ENCODE measurements at regions not wholly inside any gene's neighbourhood (a gene's known extent, or its start where the extent isn't known, plus 50 kb on each side); places are given as distances from the start of the nearest gene placed in this dataset.
"Not testable (repeated sequence)": the region's sequence is repeated elsewhere in the genome, so short reads cannot be mapped to it uniquely, and the experiment has no call there.

DNA sequence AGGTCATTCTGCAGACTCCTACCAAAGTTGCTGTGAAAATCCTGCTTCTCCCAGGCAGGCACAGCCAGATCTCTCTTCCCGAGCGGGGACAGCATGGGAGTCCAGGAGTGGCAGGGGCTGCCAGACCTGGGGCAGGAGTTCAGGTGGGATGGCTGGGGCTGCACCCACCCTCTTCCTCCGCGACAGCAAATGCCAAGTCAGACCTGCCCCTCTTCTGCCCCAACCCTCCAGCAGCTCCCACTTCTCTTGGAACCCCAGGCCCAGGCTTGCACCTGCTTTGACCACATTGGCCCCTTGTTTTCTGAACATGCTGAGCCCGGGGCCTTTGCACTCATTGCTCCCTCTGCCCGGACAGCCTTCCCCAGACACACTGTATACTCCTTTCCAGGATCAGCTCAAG is 288.2 kb upstream of the HS6ST1 start:
- DNase-seq = no peak

DNA sequence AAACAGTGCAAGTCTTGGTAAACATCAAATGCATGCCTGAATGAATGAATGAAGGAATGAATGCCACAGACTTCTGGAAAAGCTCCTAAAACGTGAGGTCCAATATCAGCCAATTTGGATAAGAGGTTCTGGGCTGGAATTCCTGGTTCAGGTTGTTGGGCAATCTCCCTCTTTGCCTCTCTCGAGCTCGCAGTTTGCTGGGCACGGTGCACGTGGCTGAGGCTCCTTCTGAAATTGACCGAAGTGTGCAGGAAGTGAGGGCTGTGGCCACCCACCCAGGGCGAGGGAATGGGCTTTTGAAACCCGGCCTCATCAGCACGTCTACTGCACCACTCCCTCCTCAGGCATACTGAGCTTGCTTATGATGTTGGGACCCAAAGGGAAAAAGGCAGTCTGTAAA is 288.8 kb upstream of the HS6ST1 start:
- no peak for DNase-seq

DNA sequence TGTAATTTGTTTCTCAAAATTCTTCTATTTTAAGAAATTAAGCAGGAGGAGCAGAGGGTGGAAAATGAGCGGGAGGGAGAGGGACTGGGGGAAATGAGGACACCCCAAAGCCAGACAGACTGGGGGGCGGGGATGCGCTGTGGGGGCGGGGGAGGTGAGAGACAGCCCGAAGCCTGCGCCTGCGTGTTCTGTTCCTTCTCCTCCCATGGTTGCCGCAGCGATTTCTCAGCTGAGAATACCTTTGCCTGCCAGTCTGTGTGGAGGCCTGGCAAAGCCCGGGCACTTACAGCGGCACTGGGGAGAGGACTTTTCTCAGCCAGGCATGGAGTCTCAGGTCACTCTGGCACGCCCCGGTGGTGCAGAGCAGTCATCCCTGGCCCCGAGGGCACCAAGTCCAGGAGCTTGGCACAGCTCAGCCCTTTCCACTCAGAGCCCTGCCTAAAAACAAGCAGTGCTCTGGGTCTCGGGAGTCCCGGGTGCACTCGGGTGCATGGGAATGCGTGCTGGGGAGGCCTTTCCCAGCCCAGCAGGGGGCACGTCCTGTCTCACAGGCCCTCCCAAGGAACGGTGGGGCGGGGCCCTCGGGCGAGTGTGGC is 289.3 kb upstream of the HS6ST1 start:
- DNase-seq = peak in 31 of 58 donors; percentile 11 to 61 (median 35)

DNA sequence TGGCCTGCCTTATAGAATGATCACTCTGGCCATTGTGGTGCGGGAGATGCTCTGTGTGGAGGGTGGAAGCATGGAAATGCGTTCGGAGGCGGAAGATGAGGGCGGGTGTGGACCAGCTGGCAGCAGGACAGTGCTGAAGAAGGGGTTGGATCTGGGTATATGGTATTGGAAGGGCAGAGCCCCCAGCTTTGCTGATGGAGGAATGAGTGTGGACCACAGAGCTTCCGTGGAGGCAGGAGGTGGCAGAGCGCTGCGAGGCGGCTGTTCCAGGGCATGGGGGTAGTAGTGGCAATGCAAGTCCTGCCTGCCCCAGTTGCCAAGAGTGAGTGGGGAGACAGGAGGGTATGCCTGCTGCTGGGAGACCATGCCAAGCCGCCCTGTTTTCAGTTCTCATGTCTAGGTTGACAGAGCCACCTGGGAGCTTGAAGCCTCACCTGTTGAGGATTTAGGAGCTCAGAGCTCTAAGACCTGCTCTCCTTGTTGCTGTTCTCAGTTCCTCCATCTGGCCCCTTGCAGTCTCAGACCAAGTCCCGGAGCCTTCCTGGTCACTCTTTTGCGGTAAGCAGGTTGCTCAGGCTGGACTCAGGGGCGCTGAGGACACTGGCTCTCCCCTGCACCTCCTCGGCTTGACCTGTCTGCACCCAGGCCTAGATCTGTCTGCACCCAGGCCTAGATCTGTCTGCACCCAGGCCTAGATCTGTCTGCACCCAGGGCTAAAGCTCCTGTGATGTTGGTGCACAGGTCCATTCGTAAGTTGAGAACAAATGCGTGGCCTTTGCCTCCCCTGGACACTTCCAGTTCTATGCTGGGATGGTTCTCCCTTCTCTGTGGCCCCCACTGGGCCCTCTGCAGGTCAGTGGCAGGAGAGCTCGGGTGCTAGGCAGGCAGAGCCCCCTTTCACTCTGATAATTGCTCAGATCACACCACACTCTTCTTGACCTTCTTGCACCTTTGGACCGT is 290.5 kb upstream of the HS6ST1 start:
- no peak for DNase-seq

DNA sequence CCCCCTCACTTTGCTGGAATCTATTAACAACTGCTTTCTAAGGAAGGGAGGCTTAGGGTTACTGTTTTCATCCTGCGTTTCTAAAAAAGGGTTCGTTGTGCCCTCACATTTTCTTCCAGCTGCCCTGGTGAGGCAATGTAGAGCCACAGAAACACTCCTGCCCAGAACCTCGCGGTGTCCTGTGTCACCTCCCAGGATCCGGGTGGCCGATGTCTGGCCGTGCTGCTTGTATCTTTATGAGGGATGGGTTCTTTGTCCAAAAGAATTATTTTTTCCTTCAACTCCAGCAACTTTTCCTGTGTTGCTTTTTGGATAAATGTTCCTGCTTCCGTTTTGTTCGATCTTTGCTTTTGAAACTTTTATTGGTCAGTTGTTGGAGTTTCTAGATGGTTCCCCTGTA is 291.8 kb upstream of the HS6ST1 start:
- DNase-seq = no peak

DNA sequence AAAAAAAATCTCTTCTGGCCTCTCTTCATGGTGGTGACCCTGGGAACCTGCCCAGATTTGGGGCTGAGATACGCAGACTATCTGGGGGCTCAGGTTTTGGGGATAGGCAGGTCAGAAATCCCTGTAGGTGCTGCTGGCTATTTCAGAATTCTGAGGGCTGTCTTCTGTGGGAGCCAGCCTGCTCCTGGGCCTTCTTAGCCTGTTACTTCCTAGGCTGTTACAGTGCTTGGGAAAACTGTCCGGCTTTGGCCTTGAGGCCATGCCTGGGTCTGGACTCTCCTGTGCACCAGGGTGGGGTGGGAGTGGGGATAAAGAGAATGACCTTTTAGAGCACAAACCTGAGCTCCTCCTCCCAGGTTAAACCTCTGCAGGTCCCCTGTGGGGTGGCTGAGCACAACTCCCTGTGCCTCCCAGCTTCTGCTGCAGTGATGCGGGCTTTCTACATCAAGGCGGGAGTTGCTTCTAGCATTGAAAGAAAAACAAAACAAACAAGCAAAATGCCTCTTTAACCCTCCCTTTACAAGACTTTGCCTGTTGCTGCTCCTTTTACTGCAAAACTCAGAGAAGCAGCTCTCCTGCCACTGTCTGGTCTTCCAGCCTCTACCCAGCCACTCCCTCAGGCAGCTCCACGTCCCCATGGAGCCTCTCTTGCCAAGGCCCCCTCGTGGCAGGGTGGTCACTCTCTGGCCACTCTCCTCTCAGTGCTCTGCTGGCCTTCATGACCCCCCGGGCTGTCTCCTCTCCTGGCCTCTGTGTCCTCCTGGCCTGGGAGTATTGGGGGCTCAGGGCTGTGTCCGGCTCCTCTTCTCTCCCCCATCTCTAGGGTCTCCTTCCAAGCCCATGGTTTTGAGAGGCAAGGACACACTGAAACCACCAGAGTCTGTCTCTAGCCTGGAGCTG is 293.0 kb upstream of the HS6ST1 start:
- DNase-seq = no peak

DNA sequence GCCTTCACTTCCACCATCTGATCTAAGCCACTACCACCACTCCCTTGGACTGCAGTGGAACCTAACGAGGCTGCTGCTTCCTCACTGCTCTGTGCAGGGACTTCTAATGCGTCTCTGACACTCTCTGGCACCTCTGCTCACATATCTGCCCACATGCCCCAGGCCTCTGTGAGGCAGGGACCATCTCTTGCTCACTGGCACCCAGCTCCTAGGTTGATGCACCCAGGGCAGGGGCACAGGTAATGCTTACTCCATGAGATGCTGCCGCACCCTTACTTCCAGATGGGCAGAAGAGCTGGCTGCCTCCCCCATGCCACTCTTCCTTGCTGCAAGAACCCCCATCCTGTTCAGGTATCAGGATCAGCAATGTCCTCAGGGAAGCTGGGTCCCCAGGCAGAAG is 294.0 kb upstream of the HS6ST1 start:
- DNase-seq = no peak

DNA sequence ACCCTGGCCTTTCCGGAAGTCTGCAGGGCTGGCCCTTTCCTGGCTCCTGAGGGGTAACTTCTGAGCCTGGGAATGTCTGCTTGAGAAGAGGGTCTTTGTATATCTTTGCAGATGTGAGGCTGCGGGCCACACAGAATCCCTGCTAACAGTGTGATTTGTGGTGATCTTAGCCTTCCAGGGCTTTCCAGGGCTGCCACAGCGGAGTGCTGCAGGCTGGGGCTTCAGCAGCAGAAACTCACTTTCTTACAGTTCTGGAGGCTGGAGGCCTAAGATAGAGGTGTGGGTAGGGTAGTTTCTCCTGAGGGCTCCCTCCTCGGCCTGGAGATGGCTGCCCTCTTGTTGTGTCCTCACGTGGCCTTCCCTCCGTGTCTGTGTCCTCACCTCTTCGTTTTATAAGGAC is 294.7 kb upstream of the HS6ST1 start:
- DNase-seq = no peak

DNA sequence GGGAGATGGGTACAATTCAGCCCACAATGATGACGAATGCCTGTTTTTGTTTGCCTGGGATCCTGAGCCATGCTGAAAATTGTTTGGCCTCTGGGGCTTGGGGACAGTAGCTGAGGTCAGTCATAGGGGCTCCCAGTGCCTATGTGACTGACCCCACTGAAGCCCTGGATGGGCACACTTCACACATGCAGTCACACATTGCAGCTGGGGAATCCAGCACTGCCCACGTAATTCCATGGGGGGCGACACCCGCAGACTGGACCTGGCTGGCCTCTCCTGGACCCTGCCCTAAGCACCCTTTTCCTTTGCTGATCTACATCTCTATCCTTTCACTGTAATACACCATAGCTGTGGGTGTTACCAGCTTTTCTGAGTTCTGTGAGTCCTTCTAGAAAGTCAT is 295.2 kb upstream of the HS6ST1 start:
- DNase-seq = no peak

DNA sequence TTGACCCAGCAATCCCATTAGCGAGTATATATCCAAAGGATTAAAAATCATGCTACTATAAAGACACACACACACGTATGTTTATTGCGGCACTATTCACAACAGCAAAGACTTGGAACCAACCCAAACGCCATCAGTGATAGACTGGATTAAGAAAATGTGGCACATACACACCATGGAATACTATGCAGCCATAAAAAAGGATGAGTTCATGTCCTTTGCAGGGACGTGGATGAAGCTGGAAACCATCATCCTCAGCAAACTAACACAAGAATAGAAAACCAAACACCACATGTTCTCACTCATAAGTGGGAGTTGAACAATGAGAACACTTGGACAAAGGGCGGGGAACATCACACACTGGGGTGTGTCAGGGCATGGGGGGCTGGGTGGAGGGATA is 296.2 kb upstream of the HS6ST1 start:
- not testable (repeated sequence) for DNase-seq

DNA sequence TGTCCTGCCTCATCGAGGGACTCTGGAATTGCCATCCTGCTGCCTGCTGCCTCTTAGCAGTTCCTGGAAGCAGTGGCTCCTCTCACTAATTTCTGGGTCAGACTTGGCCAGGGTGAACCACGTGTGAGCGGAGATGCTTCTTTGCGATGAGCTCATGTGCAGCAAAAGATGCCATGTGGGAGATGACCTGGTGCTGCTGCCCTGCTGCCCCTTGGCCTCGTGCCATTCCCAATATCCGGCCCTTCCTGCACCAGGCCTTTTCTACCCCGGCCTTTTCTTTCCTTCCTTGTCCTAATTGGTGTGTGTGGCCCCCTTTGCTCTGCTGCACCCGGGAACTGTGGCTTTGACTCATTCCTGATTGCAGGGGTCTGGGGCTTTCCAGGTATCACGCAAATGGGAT is 296.9 kb upstream of the HS6ST1 start:
- no peak for DNase-seq

DNA sequence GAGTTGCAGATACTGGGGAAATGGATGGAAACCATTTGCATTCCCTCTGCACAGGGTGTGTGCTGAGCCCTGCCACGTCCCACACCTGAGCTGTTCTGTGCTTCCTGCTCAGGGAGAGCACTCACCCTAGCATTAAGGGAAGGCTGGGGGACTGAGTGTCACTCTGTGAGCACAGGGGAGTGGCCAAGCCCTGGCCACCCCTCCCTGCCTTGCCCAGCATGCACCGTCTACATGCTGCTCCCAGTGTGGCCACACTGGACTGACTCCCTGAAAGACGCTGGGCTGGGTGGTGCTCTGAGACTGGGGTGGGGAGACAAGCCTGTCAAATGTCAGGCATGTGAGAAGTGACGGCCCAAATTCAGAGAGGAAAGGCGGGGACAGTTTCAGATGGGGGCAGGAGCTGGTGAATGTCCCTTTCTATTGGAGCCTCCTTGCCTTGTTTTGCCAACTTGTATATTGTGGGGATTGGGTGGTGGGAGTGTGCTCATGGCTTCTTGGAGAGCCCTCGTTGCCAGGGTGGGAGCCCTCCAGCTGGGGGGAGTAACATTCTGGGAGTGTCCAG is 298.4 kb upstream of the HS6ST1 start:
- DNase-seq = no peak

DNA sequence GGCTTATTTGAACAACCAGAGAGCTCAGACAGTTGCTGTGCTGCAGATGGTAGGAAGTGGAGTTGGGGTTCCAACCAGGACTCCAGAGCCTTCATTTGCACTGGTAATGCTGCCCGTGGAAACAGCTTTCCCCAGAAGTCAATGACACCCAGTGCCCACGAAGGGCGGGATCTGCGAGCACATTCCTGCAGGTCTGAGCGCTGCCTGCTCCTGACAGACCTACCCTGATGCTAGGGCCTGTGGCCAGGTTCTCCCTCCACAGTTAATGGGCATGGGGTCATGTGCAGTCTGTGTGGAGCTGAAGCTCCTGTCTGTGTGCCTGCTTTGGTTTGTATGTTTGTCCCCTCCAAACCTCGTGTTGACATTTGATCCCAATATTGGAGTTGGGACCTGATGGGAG is 299.0 kb upstream of the HS6ST1 start:
- DNase-seq = no peak

DNA sequence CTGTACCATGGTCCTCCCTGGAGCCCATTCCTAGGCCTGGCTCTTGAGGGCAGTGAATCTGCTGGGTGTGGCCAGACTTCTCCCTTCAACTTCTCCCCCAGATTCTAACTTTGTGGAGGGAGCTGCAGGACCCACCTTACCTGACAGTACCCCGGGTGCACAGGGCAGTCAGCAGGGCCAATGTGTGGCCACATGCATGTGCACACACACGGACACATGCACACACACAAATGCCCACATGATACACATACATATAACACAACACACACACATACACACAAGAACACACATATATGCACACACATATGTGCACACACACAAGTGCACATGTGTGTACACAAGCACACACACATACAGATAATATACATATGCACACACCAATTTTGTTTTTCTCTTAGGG is 300.0 kb upstream of the HS6ST1 start:
- no peak for DNase-seq

DNA sequence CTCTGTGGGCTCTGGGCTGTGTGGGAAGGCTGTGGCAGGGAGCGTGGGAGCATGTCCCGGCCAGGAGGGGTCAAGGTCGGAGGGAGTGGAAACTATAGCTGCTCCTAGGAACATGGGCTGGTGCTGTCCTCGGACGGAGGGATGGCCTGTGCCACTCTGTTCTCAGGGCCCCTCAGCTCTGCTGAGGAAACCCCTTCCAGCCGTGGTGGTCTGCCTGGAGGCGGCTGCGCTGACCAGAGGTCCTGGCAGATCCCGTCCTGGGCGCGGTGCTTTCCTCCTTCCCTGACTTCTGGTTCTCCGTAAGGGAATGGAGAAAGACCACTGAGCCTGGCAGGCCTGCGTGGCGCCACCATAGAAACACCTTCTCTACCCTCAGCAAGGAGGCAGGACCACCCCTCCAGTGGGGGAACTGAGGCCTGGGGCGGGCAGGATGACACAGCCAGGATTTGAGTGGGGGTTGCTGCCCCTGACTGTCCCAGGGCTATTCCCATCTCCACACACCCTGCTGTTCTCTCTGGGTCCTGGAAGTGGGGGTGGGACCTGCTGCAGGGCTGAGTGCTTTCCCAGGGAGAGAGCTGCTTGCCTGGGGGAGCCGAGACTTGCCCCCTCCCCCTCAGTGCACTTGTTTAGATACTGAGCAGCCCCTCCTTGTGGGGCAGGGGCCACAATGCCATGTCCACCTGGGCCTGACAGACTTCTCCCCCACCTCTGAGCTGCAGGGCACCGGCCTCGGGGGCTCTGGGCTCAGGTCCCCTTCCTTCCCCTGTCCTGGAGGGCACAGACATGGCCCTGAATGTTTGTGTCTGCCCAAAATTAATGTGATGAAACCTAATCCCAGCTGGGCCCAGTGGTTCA is 301.0 kb upstream of the HS6ST1 start:
- no peak for DNase-seq

DNA sequence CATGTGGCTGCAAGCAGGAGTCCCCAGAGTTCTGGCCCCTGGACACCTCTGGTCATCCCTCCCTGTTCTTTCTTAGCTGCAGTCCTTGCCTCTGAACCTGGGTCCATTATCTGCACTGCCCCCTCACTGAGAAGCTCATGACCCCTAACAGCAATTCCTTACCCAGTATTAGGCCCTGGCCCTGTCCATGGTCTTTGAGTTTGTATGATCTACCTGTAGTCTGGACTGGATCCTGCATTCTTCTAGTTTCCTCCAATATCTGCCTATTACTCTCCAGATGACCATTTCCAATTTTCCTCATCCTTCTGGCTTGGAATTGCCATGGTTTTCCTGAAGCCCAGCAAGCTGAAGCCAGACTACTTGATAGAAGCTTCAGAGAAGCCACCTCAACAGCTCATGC is 302.4 kb upstream of the HS6ST1 start:
- no peak for DNase-seq

DNA sequence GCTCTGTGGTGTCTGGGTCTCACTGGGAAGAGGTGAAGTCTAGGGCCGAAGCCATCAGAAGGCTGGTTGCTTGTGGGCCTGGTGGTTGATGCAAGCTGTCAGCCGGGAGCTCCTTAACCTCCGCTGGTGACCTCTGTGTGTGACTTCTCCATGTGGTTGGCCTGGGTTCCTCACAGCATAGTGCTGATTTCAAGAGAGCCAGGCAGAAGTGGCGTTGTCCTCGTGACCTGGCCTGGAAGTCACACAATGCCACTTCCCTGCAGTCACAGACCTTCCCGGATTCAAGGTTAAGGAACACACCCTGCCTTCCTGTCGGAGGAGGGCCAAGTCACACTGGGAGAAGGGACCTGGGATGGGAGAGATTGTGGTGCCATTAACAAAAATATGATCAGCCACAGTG is 303.7 kb upstream of the HS6ST1 start:
- peak in 4 of 58 donors; percentile 17 to 34 (median 19) for DNase-seq

DNA sequence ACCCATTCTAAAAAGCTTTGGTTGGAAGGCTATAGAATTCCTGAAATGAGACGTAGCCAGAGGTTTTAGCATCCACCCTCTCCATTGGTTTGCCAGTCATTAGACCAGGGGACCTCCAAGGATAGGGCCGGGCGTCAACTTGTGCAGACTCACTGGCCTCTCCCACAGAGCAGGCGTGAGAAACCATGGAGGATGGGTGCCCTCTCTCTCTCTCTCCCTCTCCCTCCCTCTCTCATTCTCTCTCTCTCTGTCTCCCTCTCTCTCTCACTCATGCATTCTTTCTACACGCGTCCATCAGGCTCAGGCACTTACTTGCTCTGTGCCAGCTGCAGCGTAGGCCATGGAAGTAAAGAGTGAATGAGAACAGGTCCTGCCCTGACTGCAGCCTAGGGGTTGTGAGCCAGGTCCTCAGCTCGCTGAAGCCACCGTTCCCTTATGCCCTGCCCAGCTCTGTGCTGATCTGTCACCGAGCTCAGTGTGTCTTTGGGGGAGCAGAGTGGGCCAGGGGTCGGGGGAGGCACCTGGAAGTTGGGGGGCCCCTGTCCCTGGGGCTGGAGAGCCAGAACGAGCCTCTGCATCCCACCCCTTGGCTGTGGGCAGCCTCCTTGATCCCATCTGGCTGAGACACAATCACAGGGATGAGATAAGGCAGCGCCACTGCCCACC is 304.4 kb upstream of the HS6ST1 start:
- DNase-seq = no peak

DNA sequence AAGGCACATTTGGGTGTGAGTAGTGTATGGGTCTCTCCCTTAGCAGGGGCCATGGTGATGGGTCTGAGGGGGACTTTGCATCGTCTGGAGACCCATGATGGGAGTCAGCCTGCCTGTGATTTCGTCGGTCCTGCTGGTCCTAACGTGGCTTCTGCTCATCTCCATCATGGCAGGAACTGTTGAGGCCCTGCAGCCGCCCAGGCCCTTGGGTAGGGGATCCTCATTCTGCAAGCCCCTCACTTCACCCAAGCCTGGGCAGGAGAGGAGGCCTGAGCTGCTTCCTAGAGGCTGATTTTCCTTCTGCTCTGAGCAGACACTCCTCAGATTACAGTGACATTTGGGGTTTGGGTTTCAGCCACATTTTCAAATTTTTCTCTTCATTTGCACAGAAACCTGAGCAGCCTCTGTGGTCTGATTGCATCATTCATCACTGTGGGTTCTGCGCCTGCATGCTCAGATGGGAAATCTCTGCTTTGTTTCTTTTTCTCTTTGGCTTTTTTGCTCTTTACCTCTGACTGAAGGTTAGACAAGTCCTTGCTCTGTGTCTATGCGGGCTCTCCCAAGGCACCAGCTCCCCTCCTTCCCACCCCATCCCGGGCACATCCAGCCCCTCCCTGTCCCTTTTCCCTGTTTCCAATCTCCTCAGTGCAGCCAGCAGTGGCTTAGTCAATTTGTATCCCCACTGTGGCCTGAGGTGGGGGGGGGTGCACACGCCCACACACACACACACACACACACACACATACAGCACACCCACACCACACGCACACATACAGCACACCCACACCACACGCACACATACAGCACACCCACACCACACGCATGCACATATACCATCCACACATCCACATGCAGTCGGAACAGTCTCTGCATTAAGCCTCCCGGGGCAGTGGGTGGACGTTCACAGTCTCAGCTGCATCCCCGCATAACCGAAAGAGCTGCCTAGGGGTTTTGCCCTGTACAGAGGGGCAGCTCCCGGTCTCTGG is 305.4 kb upstream of the HS6ST1 start:
- DNase-seq = no peak
